Medulla oblongata (tissue), 1 donor: ENCODE measurements at regions not wholly inside any gene's neighbourhood (a gene's known extent, or its start where the extent isn't known, plus 50 kb on each side); places are given as distances from the start of the nearest gene placed in this dataset.

Source experiments
- DNase-seq: peaks from one replicate; pipeline ENCODE4 v3.0.0-alpha.2; 2015; ENCODE audit errors: extremely low spot score

DNA sequence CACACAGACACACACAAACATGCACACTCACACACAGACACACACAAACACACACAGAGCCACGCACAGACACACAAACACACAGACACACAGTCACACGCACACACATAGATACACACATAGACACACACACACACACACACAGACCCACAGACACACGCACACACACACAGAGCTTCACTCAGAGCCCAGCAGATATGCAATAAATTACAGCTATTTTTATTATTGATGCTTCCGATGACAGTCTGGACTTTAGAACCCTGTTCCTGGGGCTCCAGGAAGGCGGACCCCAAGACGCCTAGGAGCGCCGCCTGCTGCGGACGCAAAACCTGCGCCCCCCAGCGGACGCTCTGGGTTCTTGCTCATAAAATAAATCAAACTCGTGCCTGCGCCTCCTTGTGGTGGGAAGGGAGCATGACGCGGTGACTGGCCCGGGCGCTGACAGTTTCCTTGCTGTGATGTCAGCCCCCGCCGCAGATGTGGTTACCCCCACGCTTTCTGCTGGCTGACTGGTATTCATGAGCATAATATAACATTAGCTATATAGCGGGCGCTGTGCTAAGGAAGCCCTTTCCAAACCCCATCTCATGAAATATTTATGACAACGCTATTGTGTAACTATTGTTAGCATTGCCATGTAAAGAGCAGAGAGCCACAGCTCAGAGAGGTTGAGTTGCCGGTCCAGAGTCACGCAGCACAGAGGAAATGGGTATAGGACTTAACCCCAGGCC lies 64.4 kb upstream of the TM9SF2 start:
- peak; percentile 85 for DNase-seq

- no peak for DNase-seq
These were observed 62.2 kb upstream of the TM9SF2 start for GRCh38 chr13:99439048-99439447.

- DNase-seq: no peak
These were observed 61.2 kb upstream of the TM9SF2 start for GRCh38 chr13:99439850-99440604.

DNA sequence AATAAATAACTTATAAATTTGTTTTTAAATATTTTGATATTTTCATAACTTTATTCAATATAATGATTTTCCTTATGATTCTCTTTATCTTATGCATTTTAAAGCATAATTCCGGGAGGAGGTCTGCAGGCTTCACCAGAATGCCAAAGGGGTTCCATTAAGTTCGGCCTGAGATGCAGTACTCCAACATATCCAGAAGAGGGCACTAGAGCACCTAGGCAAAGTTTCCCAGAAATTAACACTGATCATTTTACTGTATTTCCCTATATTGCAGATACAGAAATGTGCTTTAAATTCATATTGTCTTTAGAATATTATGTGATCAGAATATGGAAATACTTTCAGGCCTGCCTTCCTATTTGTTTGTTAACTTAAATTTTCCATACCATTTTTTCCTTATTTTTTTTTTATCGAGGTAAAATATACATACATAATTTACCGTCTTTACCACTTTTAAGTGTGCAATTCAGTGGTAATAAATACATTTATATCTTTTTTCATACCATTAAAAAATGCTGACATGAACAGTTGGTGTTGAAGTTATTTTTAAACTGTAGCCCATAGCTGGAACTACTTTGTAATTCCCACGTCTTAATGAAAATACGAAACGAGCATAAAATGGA lies 58.9 kb upstream of the TM9SF2 start:
- DNase-seq: peak; percentile 76

DNA sequence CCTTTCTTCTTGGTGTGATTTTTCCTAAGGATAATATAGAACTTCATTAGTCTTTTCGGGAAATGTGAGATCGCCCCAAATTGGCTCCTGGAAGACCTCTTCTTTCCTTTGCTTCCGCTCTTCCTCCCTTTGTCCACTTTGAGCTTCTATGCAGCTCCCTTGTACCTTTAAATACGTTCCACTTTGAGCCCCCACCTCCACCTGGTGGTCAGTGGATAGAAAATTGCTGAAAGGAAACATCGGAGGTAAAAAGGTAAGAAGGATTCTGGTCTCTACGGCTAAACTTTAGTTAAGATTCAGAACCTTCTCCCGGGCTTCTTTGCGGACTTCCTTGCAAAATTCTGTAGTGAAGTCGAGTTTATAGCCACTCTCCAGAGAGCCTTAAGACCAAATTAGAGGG lies 55.0 kb upstream of the TM9SF2 start:
- DNase-seq: no peak

DNA sequence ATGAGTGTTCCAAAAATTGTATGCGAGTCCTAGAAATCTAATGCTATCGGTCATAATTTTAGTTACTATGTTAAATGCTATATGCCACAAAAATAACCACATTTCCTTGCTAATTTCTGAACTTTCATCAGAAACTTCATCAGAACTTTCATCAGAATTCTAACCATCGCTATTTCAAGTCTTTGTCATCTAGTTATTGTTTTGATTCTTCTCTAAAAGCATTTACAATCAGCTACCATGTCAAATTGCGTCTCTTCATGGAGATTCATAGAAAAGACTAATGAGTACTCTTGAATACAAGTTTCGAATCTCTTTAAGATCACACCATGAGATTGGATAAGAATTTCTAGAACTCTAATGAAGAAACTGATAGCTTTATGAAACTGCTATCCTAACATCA lies 52.7 kb upstream of the TM9SF2 start:
- DNase-seq: no peak

GRCh38 chr13:99450416-99450815 lies 50.9 kb upstream of the TM9SF2 start:
- no peak for DNase-seq
